ENCODE measurements at regions not wholly inside any gene's neighbourhood (a gene's known extent, or its start where the extent isn't known, plus 50 kb on each side); places are given as distances from the start of the nearest gene placed in this dataset.
"Not testable (repeated sequence)": the region's sequence is repeated elsewhere in the genome, so short reads cannot be mapped to it uniquely, and the experiment has no call there.

GRCh38 chr20:47980336-47981177, 195.3 kb upstream of the SULF2 start:
- DNase-seq (ENCODE audit: extremely low spot score): no peak
- Histone ChIP-seq H3K27ac (ENCODE audit: low read depth) (no peak overlapping the region), H3K36me3 (ENCODE audit: insufficient read depth) (no peaks in the 10 kb centered on the region), H3K4me3 (ENCODE audit: low read depth, low read length) (no peak overlapping the region), H3K4me1 (ENCODE audit: insufficient read depth) (no peaks in the 10 kb centered on the region)
- 89% methylated on average over 10 of the region's 10 CpGs for WGBS

DNA sequence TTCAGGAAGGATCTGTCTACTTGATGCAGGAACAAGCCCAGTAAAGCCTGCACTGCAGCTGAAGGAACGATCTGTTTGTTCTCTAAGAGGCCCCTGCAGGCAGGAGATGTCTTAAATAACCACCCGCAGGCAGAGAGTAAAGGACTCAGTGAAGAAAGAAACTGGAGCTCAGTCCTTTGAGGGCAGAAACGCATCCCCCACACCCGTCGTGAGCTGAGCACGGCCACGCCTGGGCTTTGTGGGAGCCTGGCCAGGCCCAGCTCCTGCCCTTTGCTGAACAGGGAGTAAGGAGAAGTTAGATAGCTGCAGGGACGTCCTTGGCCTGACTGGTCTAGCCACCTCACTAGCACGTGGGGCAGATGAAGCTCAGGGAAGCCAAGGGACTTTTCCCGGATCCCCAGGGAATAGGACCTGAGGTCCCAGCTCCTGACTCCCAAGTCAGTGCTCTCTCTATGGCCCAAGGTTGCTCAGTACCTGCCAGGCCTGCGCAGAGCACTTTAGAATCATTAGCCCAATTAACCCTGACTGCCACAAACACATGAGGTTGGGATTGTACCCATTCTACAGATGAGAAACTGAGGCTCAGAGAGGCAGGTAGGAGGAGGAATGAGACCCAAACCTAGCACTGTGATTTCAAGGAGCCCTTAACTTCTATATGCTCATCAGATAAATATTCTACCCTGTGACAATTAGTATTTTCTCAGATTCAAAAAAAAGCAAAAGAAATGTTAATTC, 194.2 kb upstream of the SULF2 start:
- not testable (repeated sequence) for H3K4me1 ChIP-seq (ENCODE audit: insufficient read depth); H3K36me3 ChIP-seq (ENCODE audit: insufficient read depth); H3K27ac ChIP-seq (ENCODE audit: low read depth); H3K4me3 ChIP-seq (ENCODE audit: low read depth, low read length); DNase-seq (ENCODE audit: extremely low spot score)
- 46% methylated on average over 11 of the region's 11 CpGs for WGBS

DNA sequence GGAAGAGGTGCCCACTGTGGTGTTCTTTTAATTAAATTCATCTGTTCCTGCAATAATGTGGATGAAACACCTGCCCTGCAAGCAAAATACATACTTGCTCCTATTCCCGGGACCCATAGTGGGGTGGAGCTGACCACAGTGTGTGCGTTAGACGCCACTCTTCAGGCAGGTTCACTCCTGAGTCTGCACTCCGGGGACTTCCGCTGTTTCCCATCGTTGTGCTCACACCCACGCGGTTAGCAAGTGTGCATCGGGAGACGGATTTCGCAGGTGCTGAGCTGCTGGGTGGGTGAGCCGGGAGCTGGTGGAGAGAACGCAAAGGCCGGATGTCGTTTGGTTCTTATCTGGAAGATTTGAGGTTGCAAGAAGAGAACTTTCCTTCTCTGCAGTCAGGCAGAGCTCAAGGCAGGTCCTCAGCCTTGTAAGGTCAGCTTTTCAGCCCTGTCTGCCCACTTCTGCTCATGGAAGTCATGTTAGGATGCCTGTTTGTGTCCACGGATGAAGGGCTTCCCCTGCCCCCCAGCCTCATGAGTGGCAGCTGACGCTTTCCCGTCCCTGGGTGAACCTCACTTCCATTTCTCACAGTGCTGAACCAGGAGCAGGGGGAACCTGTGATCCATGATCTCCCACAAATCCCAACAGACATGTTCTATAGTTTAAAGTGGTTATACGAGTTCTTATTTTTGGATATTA, 193.3 kb upstream of the SULF2 start:
- H3K4me3 ChIP-seq (ENCODE audit: low read depth, low read length); H3K4me1 ChIP-seq (ENCODE audit: insufficient read depth); H3K27ac ChIP-seq (ENCODE audit: low read depth); H3K36me3 ChIP-seq (ENCODE audit: insufficient read depth); DNase-seq (ENCODE audit: extremely low spot score): not testable (repeated sequence)
- 83% methylated on average over 5 of the region's 19 CpGs for WGBS

GRCh38 chr20:47977789-47978252, 192.5 kb upstream of the SULF2 start:
- H3K4me1 ChIP-seq (ENCODE audit: insufficient read depth); H3K36me3 ChIP-seq (ENCODE audit: insufficient read depth); H3K4me3 ChIP-seq (ENCODE audit: low read depth, low read length); H3K27ac ChIP-seq (ENCODE audit: low read depth); DNase-seq (ENCODE audit: extremely low spot score): not testable (repeated sequence)
- WGBS: 49% methylated on average over 8 of the region's 8 CpGs

GRCh38 chr20:47977017-47977788, 191.9 kb upstream of the SULF2 start:
- H3K36me3 ChIP-seq (ENCODE audit: insufficient read depth); H3K4me3 ChIP-seq (ENCODE audit: low read depth, low read length); DNase-seq (ENCODE audit: extremely low spot score); H3K4me1 ChIP-seq (ENCODE audit: insufficient read depth); H3K27ac ChIP-seq (ENCODE audit: low read depth): not testable (repeated sequence)
- 81% methylated on average over 20 of the region's 20 CpGs for WGBS

GRCh38 chr20:47974234-47974878, 189.1 kb upstream of the SULF2 start:
- no peaks in the 10 kb centered on the region for H3K36me3 ChIP-seq (ENCODE audit: insufficient read depth)
- 88% methylated on average over 8 of the region's 8 CpGs for WGBS
- H3K4me3 ChIP-seq (ENCODE audit: low read depth, low read length): no peak overlapping the region
- no peak overlapping the region for H3K27ac ChIP-seq (ENCODE audit: low read depth)
- DNase-seq (ENCODE audit: extremely low spot score): no peak
- no peaks in the 10 kb centered on the region for H3K4me1 ChIP-seq (ENCODE audit: insufficient read depth)

- WGBS: 75% methylated on average over 26 of the region's 26 CpGs
- DNase-seq (ENCODE audit: extremely low spot score): no peak
- H3K36me3 ChIP-seq (ENCODE audit: insufficient read depth): no peaks in the 10 kb centered on the region
- no peak overlapping the region for H3K4me3 ChIP-seq (ENCODE audit: low read depth, low read length)
- no peaks in the 10 kb centered on the region for H3K4me1 ChIP-seq (ENCODE audit: insufficient read depth)
- no peak overlapping the region for H3K27ac ChIP-seq (ENCODE audit: low read depth)
Measured at GRCh38 chr20:47973519-47974233, 188.4 kb upstream of the SULF2 start.

GRCh38 chr20:47972916-47973309, 187.6 kb upstream of the SULF2 start:
- DNase-seq (ENCODE audit: extremely low spot score): no peak
- H3K27ac ChIP-seq (ENCODE audit: low read depth): no peak overlapping the region

GRCh38 chr20:47972297-47972915, 187.1 kb upstream of the SULF2 start:
- WGBS: 36% methylated on average over 26 of the region's 26 CpGs
- not testable (repeated sequence) for H3K4me3 ChIP-seq (ENCODE audit: low read depth, low read length); DNase-seq (ENCODE audit: extremely low spot score); H3K27ac ChIP-seq (ENCODE audit: low read depth); H3K36me3 ChIP-seq (ENCODE audit: insufficient read depth); H3K4me1 ChIP-seq (ENCODE audit: insufficient read depth)

More at GRCh38 chr20:47972916-47973309, 187.6 kb upstream of the SULF2 start:
- 83% methylated on average over 17 of the region's 17 CpGs for WGBS
- Histone ChIP-seq H3K36me3 (ENCODE audit: insufficient read depth) (no peaks in the 10 kb centered on the region), H3K4me3 (ENCODE audit: low read depth, low read length) (no peak overlapping the region), H3K4me1 (ENCODE audit: insufficient read depth) (no peaks in the 10 kb centered on the region)

- no peak for DNase-seq (ENCODE audit: extremely low spot score)
- Histone ChIP-seq H3K4me1 (ENCODE audit: insufficient read depth) (no peaks in the 10 kb centered on the region), H3K36me3 (ENCODE audit: insufficient read depth) (no peaks in the 10 kb centered on the region), H3K4me3 (ENCODE audit: low read depth, low read length) (no peak overlapping the region), H3K27ac (ENCODE audit: low read depth) (no peak overlapping the region)
- 93% methylated on average over 14 of the region's 14 CpGs for WGBS
Measured at GRCh38 chr20:47971058-47971791, 185.9 kb upstream of the SULF2 start.

GRCh38 chr20:47970282-47970903, 185.1 kb upstream of the SULF2 start:
- H3K4me3 ChIP-seq (ENCODE audit: low read depth, low read length): no peak overlapping the region
- WGBS: 79% methylated on average over 8 of the region's 8 CpGs
- no peaks in the 10 kb centered on the region for H3K4me1 ChIP-seq (ENCODE audit: insufficient read depth)
- no peaks in the 10 kb centered on the region for H3K36me3 ChIP-seq (ENCODE audit: insufficient read depth)
- H3K27ac ChIP-seq (ENCODE audit: low read depth): no peak overlapping the region
- no peak for DNase-seq (ENCODE audit: extremely low spot score)
